ENCODE measurements at regions not wholly inside any gene's neighbourhood (a gene's known extent, or its start where the extent isn't known, plus 50 kb on each side); places are given as distances from the start of the nearest gene placed in this dataset.

GRCh38 chr2:17259613-17260012 is 258.6 kb downstream of the RAD51AP2 start:
- Histone ChIP-seq H3K36me3 (replicated peaks in 1 of 2; ENCODE audit: control insufficient read depth in 1 of 2, insufficient read depth in 2 of 2, low read length in 1 of 2) (no peaks in the 10 kb centered on the region), H3K27me3 (ENCODE audit: insufficient read depth) (no peaks in the 10 kb centered on the region), H3K9me2 (no peaks in the 10 kb centered on the region), H4K20me1 (ENCODE audit: insufficient read depth) (no peaks in the 10 kb centered on the region), H3K4me3 (ENCODE audit: low read depth in 2 of 2, low read length in 1 of 2) (no peak overlapping the region), H3K4me1 (ENCODE audit: control insufficient read depth in 1 of 2, insufficient read depth in 2 of 2, low read depth in 1 of 2, low read length in 1 of 2) (no peaks in the 10 kb centered on the region), H3K79me2 (ENCODE audit: insufficient read depth) (no peaks in the 10 kb centered on the region), H3K4me2 (no peak overlapping the region), H3F3A (replicated peaks; ENCODE audit: insufficient read depth) (no peaks in the 10 kb centered on the region), H3K9ac (no peak overlapping the region), H3K9me3 (no peaks in the 10 kb centered on the region), H2AFZ (ENCODE audit: low read depth) (no peak overlapping the region), H3K27ac (ENCODE audit: low read depth in 2 of 2, low read length in 1 of 2) (no peak overlapping the region)
- TF ChIP-seq MEF2A (IDR thresholded peaks at IDR 0.05; ENCODE audit: borderline replicate concordance, low read depth) (no peak), ZBTB33 (IDR thresholded peaks at IDR 0.05; ENCODE audit: borderline replicate concordance, low read depth) (no peak), PBX3 (IDR thresholded peaks at IDR 0.05) (no peak), POLR2AphosphoS5 (IDR thresholded peaks at IDR 0.05; ENCODE audit: low read depth, low read length) (no peak), SMC3 (IDR thresholded peaks at IDR 0.05; ENCODE audit: low read depth, low read length) (no peak), ELF1 (IDR thresholded peaks at IDR 0.05) (no peak), GATA2 (CRISPR knock-in tag; IDR thresholded peaks at IDR 0.05) (no peak), RXRA (IDR thresholded peaks at IDR 0.05; ENCODE audit: borderline replicate concordance, low read depth) (no peak), MAX (IDR thresholded peaks at IDR 0.05; ENCODE audit: low read depth) (no peak), NFIC (IDR thresholded peaks at IDR 0.05; ENCODE audit: borderline replicate concordance) (no peak), REST (IDR thresholded peaks at IDR 0.05; ENCODE audit: low read depth, low read length) (no peak), FOSL2 (IDR thresholded peaks at IDR 0.05; ENCODE audit: borderline replicate concordance, low read depth) (no peak), RCOR1 (IDR thresholded peaks at IDR 0.05; ENCODE audit: low read length) (no peak), TEAD4 (IDR thresholded peaks at IDR 0.05; ENCODE audit: borderline replicate concordance, insufficient read depth) (no peak), TCF12 (IDR thresholded peaks at IDR 0.05) (no peak), TAF1 (IDR thresholded peaks at IDR 0.05; ENCODE audit: borderline replicate concordance, low read depth, low read length) (no peak), JUND (IDR thresholded peaks at IDR 0.05) (no peak), CTCF (IDR thresholded peaks at IDR 0.05) (no peak), RFX5 (IDR thresholded peaks at IDR 0.05; ENCODE audit: low read length) (no peak), USF2 (IDR thresholded peaks at IDR 0.05; ENCODE audit: borderline replicate concordance, low read depth, low read length) (no peak)
- ChIA-PET CTCF (interaction anchor here (1.1 kb wide), 1 partner anchor 21 kb away, joined by 4 read pairs; no protein-coding TSS in a partner anchor), POLR2A (no interaction called here)
- 49% methylated on average over 4 of the region's 4 CpGs for WGBS (ENCODE audit: low lambda C conversion rate)
- DNase-seq: no peak
